ENCODE measurements at regions not wholly inside any gene's neighbourhood (a gene's known extent, or its start where the extent isn't known, plus 50 kb on each side); places are given as distances from the start of the nearest gene placed in this dataset.

DNA sequence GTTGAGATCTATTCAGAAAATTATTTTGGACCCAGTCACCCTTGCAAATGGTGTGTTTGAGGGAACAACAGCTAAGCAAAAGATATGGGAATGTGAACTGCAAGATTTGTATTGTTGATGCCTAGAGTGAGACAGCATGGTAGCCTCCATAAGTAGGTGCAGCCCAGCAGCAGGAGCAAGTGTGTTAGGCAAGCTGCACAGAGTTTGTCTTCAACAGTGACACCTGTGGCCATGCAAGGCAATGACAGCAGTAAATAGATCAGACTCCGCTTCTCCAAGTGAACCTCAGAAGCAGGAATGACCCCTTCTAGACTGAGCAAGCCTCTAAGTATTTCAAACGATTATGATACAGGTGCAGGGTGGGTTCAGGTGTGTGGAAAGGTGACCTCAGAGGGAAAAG lies 133.4 kb upstream of the MSX1 start:
- TF ChIP-seq, protein P1, sequence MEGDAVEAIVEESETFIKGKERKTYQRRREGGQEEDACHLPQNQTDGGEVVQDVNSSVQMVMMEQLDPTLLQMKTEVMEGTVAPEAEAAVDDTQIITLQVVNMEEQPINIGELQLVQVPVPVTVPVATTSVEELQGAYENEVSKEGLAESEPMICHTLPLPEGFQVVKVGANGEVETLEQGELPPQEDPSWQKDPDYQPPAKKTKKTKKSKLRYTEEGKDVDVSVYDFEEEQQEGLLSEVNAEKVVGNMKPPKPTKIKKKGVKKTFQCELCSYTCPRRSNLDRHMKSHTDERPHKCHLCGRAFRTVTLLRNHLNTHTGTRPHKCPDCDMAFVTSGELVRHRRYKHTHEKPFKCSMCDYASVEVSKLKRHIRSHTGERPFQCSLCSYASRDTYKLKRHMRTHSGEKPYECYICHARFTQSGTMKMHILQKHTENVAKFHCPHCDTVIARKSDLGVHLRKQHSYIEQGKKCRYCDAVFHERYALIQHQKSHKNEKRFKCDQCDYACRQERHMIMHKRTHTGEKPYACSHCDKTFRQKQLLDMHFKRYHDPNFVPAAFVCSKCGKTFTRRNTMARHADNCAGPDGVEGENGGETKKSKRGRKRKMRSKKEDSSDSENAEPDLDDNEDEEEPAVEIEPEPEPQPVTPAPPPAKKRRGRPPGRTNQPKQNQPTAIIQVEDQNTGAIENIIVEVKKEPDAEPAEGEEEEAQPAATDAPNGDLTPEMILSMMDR (IDR thresholded peaks at IDR 0.05), result no peak
- TF ChIP-seq POLR2AphosphoS5 (IDR thresholded peaks at IDR 0.05) (no peak), POLR2A (IDR thresholded peaks at IDR 0.05) (no peak)
